Liver (tissue), 3 donors: ENCODE measurements at regions not wholly inside any gene's neighbourhood (a gene's known extent, or its start where the extent isn't known, plus 50 kb on each side); places are given as distances from the start of the nearest gene placed in this dataset.

Experiments used
- CTCF ChIP-seq: fragments of 150-350 bp; IDR thresholded peaks from 2 replicates; pipeline ENCODE4 v1.5.1; 2017; ENCODE audit warnings: improper control_type of control experiment, low read depth, low read length; ENCODE audit not compliant: missing input control
- HNF4G ChIP-seq: IDR thresholded peaks from 2 replicates; pipeline ENCODE4 v1.6.1; 2016; ENCODE audit warnings: antibody characterized with exemption
- NR2F2 ChIP-seq: IDR thresholded peaks from 2 replicates; pipeline ENCODE4 v1.6.1; 2016; ENCODE audit warnings: antibody characterized with exemption
- REST ChIP-seq: IDR thresholded peaks from 2 replicates; pipeline ENCODE4 v1.6.1; 2016; ENCODE audit warnings: antibody characterized with exemption, mild to moderate bottlenecking
- RXRA ChIP-seq, 2 donors: IDR thresholded peaks; 2 replicates each; pipeline ENCODE4 v1.6.1; 2017 to 2018; ENCODE audit warnings: antibody characterized with exemption in 2 of 2, mild to moderate bottlenecking in 1 of 2
- SP1 ChIP-seq: IDR thresholded peaks from 2 replicates; pipeline ENCODE4 v1.6.1; 2018; ENCODE audit warnings: antibody characterized with exemption, mild to moderate bottlenecking
- TAF1 ChIP-seq: conservative IDR thresholded peaks from 2 replicates; pipeline ENCODE4 v1.6.1; 2016; ENCODE audit warnings: antibody characterized with exemption, mild to moderate bottlenecking
- TF ChIP-seq, protein P1 (sequence below): IDR thresholded peaks from 2 replicates; pipeline ENCODE4 v1.6.1; 2016; ENCODE audit warnings: antibody characterized with exemption
- donor health status: healthy.
- donor health status: healthy.

- TF ChIP-seq CTCF = no peak
- TF ChIP-seq, protein P1, sequence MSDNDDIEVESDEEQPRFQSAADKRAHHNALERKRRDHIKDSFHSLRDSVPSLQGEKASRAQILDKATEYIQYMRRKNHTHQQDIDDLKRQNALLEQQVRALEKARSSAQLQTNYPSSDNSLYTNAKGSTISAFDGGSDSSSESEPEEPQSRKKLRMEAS = no peak
- TF ChIP-seq REST = no peak
- TF ChIP-seq TAF1 = no peak
- no peak for TF ChIP-seq NR2F2
- no peak for TF ChIP-seq RXRA (IDR thresholded peaks at IDR 0.05)
- TF ChIP-seq HNF4G = no peak
- TF ChIP-seq SP1 = no peak
Measured at GRCh38 chr13:85432881-85433280, 366.3 kb downstream of the SLITRK6 start.
